Small intestine (tissue), 7 donors: ENCODE measurements at regions not wholly inside any gene's neighbourhood (a gene's known extent, or its start where the extent isn't known, plus 50 kb on each side); places are given as distances from the start of the nearest gene placed in this dataset.

ENCODE experiments used
- DNase-seq, 2 donors: peaks; one replicate each; pipeline versions ENCODE4 v3.0.0 to v3.0.0-alpha.2; 2013
- FAIRE-seq: peaks from 2 replicates; lab custom pipeline; 2012; peaks lifted over from hg19 to GRCh38; lab: Jason Lieb, UNC
- H3K27ac ChIP-seq, 3 donors: one replicate each; pipeline ENCODE4 v1.5.1; 2013; ENCODE audit warnings: low read length in 2 of 3, mild to moderate bottlenecking in 2 of 3, control low read depth in 1 of 3, inconsistent platforms in 1 of 3, low read depth in 1 of 3, moderate library complexity in 1 of 3
- H3K27me3 ChIP-seq, 3 donors: one replicate each; pipeline ENCODE4 v1.6.1; 2013; ENCODE audit warnings: low read length in 3 of 3, inconsistent platforms in 1 of 3; ENCODE audit not compliant: control insufficient read depth in 3 of 3, insufficient read depth in 3 of 3
- H3K36me3 ChIP-seq, 3 donors: one replicate each; pipeline ENCODE4 v1.6.1; 2013; ENCODE audit warnings: low read length in 3 of 3, inconsistent platforms in 1 of 3, low read depth in 1 of 3, mild to moderate bottlenecking in 1 of 3, moderate library complexity in 1 of 3; ENCODE audit not compliant: control insufficient read depth in 3 of 3, insufficient read depth in 2 of 3
- H3K4me1 ChIP-seq, 3 donors: one replicate each; pipeline ENCODE4 v1.6.1; 2013; ENCODE audit warnings: low read length in 2 of 3, inconsistent platforms in 1 of 3, low read depth in 1 of 3, mild to moderate bottlenecking in 1 of 3, moderate library complexity in 1 of 3; ENCODE audit not compliant: control insufficient read depth in 3 of 3, insufficient read depth in 2 of 3
- H3K4me3 ChIP-seq, 3 donors: one replicate each; pipeline ENCODE4 v1.5.1; 2013; ENCODE audit warnings: low read length in 3 of 3, control low read depth in 1 of 3, inconsistent platforms in 1 of 3, low read depth in 1 of 3, mild to moderate bottlenecking in 1 of 3, moderate library complexity in 1 of 3
- H3K9me3 ChIP-seq, 2 donors: one replicate each; pipeline ENCODE4 v1.6.1; 2013; ENCODE audit warnings: low read depth in 1 of 2, low read length in 1 of 2; ENCODE audit not compliant: control insufficient read depth in 2 of 2, insufficient read depth in 1 of 2
- WGBS, 3 donors: extraction: QIAGEN DNeasy Blood & Tissue Kit; methylation state at CpG; one replicate each; pipeline ENCODE4 v1.1.7; 2013; 5-methylcytosine and 5-hydroxymethylcytosine counted together
- donor health status: healthy with polysubstance abuse.
- donor health status: control.
- donor health status: control.
- donor health status: Bipolar disorder and iron deficiency.
- donor health status: healthy.

- Histone ChIP-seq H3K27ac (no peak overlapping the region), H3K9me3 (peaks cover 0 to 3% of the 10 kb centered on the region in 2 donors), H3K36me3 (no peaks in the 10 kb centered on the region), H3K27me3 (no peaks in the 10 kb centered on the region), H3K4me3 (no peak overlapping the region), H3K4me1 (no peaks in the 10 kb centered on the region)
- no peak for DNase-seq
- FAIRE-seq = no peak
- WGBS, 3 donors = 72 to 91% (median 75%) methylated on average over 6 of the region's 6 CpGs
Measured at GRCh38 chr1:222068101-222068500, 326.2 kb upstream of the DUSP10 start.

GRCh38 chr1:222066539-222066938 lies 324.6 kb upstream of the DUSP10 start:
- no peak overlapping the region for H3K4me3 ChIP-seq
- no peak overlapping the region for H3K27ac ChIP-seq
- no peaks in the 10 kb centered on the region for H3K4me1 ChIP-seq
- peaks cover 0 to 3% of the 10 kb centered on the region in 2 donors for H3K9me3 ChIP-seq
- 6 to 38% (median 35%) methylated on average over 1 of the region's 1 CpG for WGBS, 3 donors
- H3K27me3 ChIP-seq = no peaks in the 10 kb centered on the region
- DNase-seq (no peak), FAIRE-seq (no peak)
- H3K36me3 ChIP-seq = no peaks in the 10 kb centered on the region

- no peaks in the 10 kb centered on the region for H3K36me3 ChIP-seq
- 92 to 95% (median 93%) methylated on average over 3 of the region's 3 CpGs for WGBS, 3 donors
- H3K4me3 ChIP-seq = no peak overlapping the region
- peaks cover 0 to 3% of the 10 kb centered on the region in 2 donors for H3K9me3 ChIP-seq
- H3K27ac ChIP-seq = no peak overlapping the region
- no peak for DNase-seq
- no peaks in the 10 kb centered on the region for H3K27me3 ChIP-seq
- FAIRE-seq = no peak
- H3K4me1 ChIP-seq = no peaks in the 10 kb centered on the region
Measured at GRCh38 chr1:222065234-222065633, 323.3 kb upstream of the DUSP10 start.

- H3K27ac ChIP-seq = no peak overlapping the region
- H3K27me3 ChIP-seq = no peaks in the 10 kb centered on the region
- WGBS, 3 donors = 78 to 86% (median 81%) methylated on average over 3 of the region's 3 CpGs
- H3K9me3 ChIP-seq = peaks cover 0 to 3% of the 10 kb centered on the region in 2 donors
- FAIRE-seq = no peak
- no peak overlapping the region for H3K4me3 ChIP-seq
- DNase-seq = no peak
- H3K36me3 ChIP-seq = no peaks in the 10 kb centered on the region
- H3K4me1 ChIP-seq = no peaks in the 10 kb centered on the region
Measured at GRCh38 chr1:222064388-222065211, 322.7 kb upstream of the DUSP10 start.

GRCh38 chr1:222062640-222063039 lies 320.8 kb upstream of the DUSP10 start:
- Histone ChIP-seq H3K27ac (no peak overlapping the region), H3K27me3 (no peaks in the 10 kb centered on the region), H3K9me3 (peaks cover 0 to 3% of the 10 kb centered on the region in 2 donors), H3K4me3 (no peak overlapping the region), H3K36me3 (no peaks in the 10 kb centered on the region), H3K4me1 (no peaks in the 10 kb centered on the region)
- no peak for DNase-seq
- no peak for FAIRE-seq

GRCh38 chr1:222061711-222062359 lies 319.9 kb upstream of the DUSP10 start:
- no peak overlapping the region for H3K27ac ChIP-seq
- no peak overlapping the region for H3K4me3 ChIP-seq
- H3K9me3 ChIP-seq = peaks cover 0 to 3% of the 10 kb centered on the region in 2 donors
- H3K36me3 ChIP-seq = no peaks in the 10 kb centered on the region
- DNase-seq (no peak), FAIRE-seq (no peak)
- 38 to 65% (median 55%) methylated on average over 3 of the region's 3 CpGs for WGBS, 3 donors
- H3K4me1 ChIP-seq = no peaks in the 10 kb centered on the region
- no peaks in the 10 kb centered on the region for H3K27me3 ChIP-seq

GRCh38 chr1:222060210-222060916 lies 318.5 kb upstream of the DUSP10 start:
- peaks cover 0 to 3% of the 10 kb centered on the region in 2 donors for H3K9me3 ChIP-seq
- no peaks in the 10 kb centered on the region for H3K4me1 ChIP-seq
- no peak overlapping the region for H3K27ac ChIP-seq
- FAIRE-seq (no peak), DNase-seq (no peak)
- no peaks in the 10 kb centered on the region for H3K36me3 ChIP-seq
- H3K4me3 ChIP-seq = no peak overlapping the region
- no peaks in the 10 kb centered on the region for H3K27me3 ChIP-seq
- WGBS, 3 donors = 63 to 73% (median 70%) methylated on average over 3 of the region's 3 CpGs

GRCh38 chr1:222058249-222058648 lies 316.4 kb upstream of the DUSP10 start:
- no peak overlapping the region for H3K27ac ChIP-seq
- 83 to 96% (median 86%) methylated on average over 2 of the region's 2 CpGs for WGBS, 3 donors
- FAIRE-seq = no peak

More at GRCh38 chr1:222058249-222058648, 316.4 kb upstream of the DUSP10 start:
- no peak for DNase-seq
- Histone ChIP-seq H3K27me3 (no peaks in the 10 kb centered on the region), H3K4me3 (no peak overlapping the region), H3K36me3 (no peaks in the 10 kb centered on the region), H3K4me1 (no peaks in the 10 kb centered on the region), H3K9me3 (no peaks in the 10 kb centered on the region)
